Fibroblast of the aortic adventitia (primary cell): ENCODE measurements at regions not wholly inside any gene's neighbourhood (a gene's known extent, or its start where the extent isn't known, plus 50 kb on each side); places are given as distances from the start of the nearest gene placed in this dataset.

Experiments
- DNase-seq: peaks from one replicate; pipeline ENCODE4 v3.0.0-alpha.2; 2010; ENCODE audit warnings: low read depth
- H3K4me3 ChIP-seq: 2 replicates; pipeline ENCODE4 v1.5.1; 2011; ENCODE audit warnings: low read depth, mild to moderate bottlenecking, control low read depth, low read length, moderate library complexity
- CTCF ChIP-seq: IDR thresholded peaks from 2 replicates; pipeline ENCODE4 v1.5.1; 2011; ENCODE audit warnings: mild to moderate bottlenecking, low read length, control low read depth, inconsistent platforms; ENCODE audit not compliant: insufficient read depth

DNA sequence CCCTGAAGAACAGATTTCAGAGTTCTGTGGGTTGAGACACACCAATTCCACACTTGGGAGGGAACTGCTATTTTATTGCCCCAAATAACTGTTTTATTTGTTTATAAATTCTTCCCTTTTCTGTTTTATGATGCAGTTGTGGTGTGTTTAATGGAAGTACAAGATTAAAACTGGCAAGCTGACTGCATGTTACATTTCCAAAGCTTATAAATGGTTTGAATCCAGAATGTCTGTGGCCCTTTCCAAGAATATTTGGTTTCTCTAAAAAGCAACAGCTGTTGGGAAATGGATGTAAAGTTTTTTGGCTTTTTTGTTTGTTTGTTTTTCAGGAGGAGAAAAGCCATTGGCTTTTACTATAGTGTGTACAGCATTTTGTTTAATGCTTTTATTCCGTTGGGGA, 234.5 kb downstream of the MTX2 start:
- H3K4me3 ChIP-seq = no peak overlapping the region
- no peak for TF ChIP-seq CTCF
- DNase-seq = no peak

- no peak for TF ChIP-seq CTCF
- no peak for DNase-seq
- no peak overlapping the region for H3K4me3 ChIP-seq
These were observed 235.2 kb downstream of the MTX2 start for GRCh38 chr2:176504440-176504839.

- H3K4me3 ChIP-seq = no peak overlapping the region
- DNase-seq = peak; percentile 43
- TF ChIP-seq CTCF = no peak
These were observed 238.5 kb downstream of the MTX2 start for GRCh38 chr2:176507786-176508185.

DNA sequence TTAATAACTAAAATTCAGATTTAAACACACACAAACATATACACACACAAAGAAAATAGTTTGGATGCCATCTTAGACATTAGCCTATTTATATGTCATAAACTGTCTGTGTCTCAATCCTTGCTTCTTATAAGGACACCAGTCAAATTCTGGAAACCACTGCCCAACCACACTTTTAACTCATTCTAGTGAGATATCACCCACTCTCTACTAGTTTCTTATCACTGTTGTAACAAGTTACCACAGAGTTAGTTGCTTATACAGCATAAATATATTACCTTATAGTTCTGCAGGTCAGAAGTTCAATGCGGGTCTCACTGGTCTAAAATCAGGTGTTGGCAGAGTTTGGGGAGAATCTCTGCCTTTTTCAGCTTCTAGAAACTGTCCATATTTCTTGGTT, 239.1 kb downstream of the MTX2 start:
- no peak for DNase-seq
- H3K4me3 ChIP-seq = no peak overlapping the region
- TF ChIP-seq CTCF = no peak

DNA sequence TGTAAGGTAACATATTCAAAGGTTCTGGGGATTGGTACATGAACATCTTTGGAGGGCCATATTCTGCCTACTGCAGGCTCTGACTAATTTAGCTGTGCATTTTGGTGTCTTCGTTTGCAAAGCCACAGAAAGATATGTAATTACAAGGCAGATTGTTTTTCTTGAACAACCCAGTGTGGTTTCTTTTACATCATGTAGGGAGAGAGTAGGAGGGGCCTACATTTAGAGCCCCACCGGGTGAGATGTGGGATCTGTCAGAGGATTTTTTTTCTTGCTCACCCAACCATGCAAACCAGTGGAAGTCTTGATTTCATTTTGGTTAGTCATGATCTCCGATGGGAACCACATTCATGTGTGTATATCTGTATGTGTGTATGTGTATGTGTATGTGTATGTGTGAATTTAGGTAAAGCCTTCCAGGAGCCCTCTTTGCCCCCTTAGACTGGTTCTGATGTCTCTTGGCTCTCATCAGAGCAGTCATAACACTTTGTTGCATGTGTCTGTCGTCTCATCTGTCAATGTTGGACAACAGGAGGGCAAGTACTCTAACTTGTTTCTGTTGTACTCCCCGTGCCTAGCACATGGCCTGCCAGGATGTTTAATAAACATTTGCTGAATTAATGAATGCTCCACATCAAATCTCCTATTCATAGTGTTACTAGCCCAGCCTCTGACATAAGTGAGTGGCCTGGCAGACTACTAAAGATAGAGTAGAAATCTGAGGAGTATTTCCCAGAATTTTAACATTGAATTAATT, 239.9 kb downstream of the MTX2 start:
- no peak overlapping the region for H3K4me3 ChIP-seq
- DNase-seq = no peak
- no peak for TF ChIP-seq CTCF

DNA sequence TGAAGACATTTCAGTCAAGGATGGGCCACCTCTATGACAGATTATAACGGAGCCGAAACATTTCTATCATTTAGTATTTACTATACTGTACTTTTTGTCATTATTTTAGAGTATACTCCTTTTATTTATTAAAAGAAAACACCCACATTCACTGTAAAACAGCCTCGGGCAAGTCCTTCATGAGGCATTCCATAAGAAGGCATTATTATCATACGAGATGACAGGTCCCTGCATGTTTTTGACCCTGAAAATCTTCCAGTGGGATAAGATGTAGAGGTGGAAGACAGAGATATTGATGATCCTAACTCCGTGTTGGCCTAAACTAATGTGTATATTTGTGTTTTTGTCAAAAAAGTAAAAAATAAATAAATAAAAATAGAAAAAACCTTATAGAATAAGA, 245.0 kb downstream of the MTX2 start:
- H3K4me3 ChIP-seq = no peak overlapping the region
- no peak for TF ChIP-seq CTCF
- DNase-seq = no peak
